GM12865 (cell line): ENCODE measurements at regions not wholly inside any gene's neighbourhood (a gene's known extent, or its start where the extent isn't known, plus 50 kb on each side); places are given as distances from the start of the nearest gene placed in this dataset.

ENCODE experiments used
- DNase-seq: peaks from one replicate; pipeline ENCODE4 v3.0.0; 2010; ENCODE audit warnings: low read depth
- H3K4me3 ChIP-seq: 2 replicates; pipeline ENCODE4 v1.5.1; 2011; ENCODE audit warnings: mild to moderate bottlenecking, low read depth, low read length, control low read depth
- CTCF ChIP-seq: IDR thresholded peaks from 2 replicates; pipeline ENCODE4 v1.5.1; 2011; ENCODE audit warnings: low read length, control low read depth, low read depth, inconsistent platforms; ENCODE audit not compliant: insufficient read depth; ENCODE audit errors: missing control alignments

GRCh38 chr15:95565016-95565600 lies 765.4 kb upstream of the NR2F2 start:
- no peak for TF ChIP-seq CTCF
- no peak overlapping the region for H3K4me3 ChIP-seq
- DNase-seq = no peak

GRCh38 chr15:95565690-95566089 lies 764.8 kb upstream of the NR2F2 start:
- no peak for DNase-seq
- H3K4me3 ChIP-seq = no peak overlapping the region
- no peak for TF ChIP-seq CTCF

GRCh38 chr15:95567686-95568085 lies 762.8 kb upstream of the NR2F2 start:
- no peak overlapping the region for H3K4me3 ChIP-seq
- DNase-seq = no peak
- no peak for TF ChIP-seq CTCF

- no peak for TF ChIP-seq CTCF
- H3K4me3 ChIP-seq = no peak overlapping the region
- DNase-seq = no peak
These were observed 756.4 kb upstream of the NR2F2 start for GRCh38 chr15:95574053-95574452.

- DNase-seq = no peak
- no peak overlapping the region for H3K4me3 ChIP-seq
- no peak for TF ChIP-seq CTCF
These were observed 752.6 kb upstream of the NR2F2 start for GRCh38 chr15:95577927-95578326.

- DNase-seq = no peak
- TF ChIP-seq CTCF = no peak
- H3K4me3 ChIP-seq = no peak overlapping the region
These were observed 750.4 kb upstream of the NR2F2 start for GRCh38 chr15:95580121-95580520.

GRCh38 chr15:95581595-95581994 lies 748.9 kb upstream of the NR2F2 start:
- H3K4me3 ChIP-seq = no peak overlapping the region
- DNase-seq = no peak
- no peak for TF ChIP-seq CTCF
